CD4-positive, alpha-beta T cell treated with Interleukin-17A for 1 hour (primary cell): ENCODE measurements at regions not wholly inside any gene's neighbourhood (a gene's known extent, or its start where the extent isn't known, plus 50 kb on each side); places are given as distances from the start of the nearest gene placed in this dataset.
A peak's percentile ranks its signal among the peaks of the same experiment; 100 is the strongest.
"Not testable (repeated sequence)": the region's sequence is repeated elsewhere in the genome, so short reads cannot be mapped to it uniquely, and the experiment has no call there.

Experiments used
- DNase-seq: peaks from one replicate; pipeline ENCODE4 v3.0.0-alpha.2; 2020

GRCh38 chr21:14753466-14754258, 207.5 kb upstream of the SAMSN1 start:
- DNase-seq, result no peak

DNA sequence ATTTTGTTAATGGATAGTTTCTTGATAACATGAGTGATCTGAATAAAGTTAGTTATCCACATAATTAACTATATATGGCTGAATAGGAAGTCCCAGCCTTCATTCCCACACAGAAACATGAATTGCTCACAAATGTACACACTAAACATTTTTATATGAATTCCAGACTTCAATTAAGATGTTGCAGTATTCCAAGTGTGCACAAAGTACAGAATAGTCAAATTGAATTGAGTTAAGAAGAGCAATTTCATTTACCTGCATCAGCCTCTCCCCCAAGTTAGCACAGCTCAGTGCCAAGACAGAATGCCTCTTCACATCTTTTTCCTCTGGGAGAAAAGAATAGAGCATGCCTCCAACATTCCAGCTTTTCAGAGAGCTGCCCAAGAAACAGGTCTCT, 207.0 kb upstream of the SAMSN1 start:
- DNase-seq, result no peak

DNA sequence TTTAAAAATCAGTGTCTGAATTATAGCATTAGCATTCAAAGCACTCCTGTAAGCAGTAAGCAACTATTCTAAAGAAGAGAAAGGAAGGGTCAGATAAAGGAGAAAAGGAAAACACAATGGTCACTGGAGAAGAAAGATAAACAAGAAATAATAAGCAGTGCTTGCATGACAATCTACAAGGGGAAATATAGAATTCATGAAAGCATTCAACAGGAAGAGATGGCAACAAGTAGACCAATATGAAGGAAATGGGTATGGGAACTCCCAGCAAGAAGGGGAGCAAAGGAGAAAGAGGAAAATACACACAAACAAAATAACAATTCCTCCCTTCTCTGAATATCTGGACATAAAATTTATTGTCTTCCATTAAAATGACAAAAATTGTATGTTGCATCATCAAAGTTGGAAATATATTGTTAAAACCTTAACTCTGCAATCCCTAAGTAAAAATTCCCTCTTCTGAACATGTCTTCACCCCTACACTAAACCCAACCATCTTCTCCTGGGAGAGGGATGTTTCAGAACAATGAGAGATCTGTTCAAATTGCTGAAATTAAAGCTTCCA, 206.3 kb upstream of the SAMSN1 start:
- DNase-seq, result no peak

DNA sequence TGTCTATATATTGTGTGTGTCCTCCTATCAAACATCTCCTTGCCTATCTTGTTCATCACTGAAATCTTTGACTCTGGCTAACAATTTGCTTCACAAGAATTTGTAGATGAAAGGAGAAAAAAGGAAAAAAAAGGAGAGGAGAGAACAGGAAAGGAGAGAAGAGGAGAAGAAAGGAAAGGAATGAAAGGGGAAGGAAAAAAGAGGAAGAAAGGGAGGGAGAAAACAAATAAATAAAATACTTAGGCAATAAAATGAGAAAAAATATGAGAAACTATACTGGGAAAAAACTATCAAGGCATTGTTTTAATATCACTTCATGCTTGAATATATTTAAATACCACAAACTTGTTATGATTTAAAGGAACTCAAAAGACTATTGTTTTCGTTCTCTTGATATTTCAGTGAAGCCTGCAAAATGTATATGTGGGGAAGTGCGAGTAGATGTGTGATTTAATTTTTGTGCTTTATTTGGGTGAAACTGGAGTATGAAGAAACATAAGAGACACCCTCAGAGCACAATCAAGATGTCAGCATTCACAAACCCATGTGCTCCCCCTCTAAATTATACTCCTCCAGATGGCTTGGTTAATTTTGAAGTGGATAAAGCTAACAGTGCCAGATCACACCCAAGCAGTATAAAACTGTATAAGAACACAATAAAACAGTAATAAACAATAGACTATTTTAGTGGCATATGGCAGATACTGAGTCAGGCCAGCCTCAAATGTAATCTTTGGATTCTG, 205.7 kb upstream of the SAMSN1 start:
- no peak for DNase-seq

DNA sequence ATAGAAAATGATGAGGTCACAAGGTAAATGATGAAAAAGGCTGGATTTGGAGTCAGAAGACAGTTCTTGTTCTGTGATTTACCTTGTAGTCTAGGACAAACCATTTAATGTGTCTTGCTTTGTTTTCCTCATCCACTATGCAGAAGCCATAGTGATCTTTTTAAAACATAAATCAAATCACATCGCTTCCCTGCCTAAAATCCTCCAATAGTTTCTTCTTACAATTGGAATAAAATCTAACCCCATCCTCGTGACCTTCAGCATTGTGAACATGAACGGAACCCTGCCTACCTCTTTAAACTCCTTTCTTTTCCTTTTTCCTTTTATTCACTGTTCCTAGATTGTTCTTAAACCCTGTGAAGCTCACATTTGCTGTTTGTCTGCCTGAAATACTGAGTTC, 204.9 kb upstream of the SAMSN1 start:
- no peak for DNase-seq

DNA sequence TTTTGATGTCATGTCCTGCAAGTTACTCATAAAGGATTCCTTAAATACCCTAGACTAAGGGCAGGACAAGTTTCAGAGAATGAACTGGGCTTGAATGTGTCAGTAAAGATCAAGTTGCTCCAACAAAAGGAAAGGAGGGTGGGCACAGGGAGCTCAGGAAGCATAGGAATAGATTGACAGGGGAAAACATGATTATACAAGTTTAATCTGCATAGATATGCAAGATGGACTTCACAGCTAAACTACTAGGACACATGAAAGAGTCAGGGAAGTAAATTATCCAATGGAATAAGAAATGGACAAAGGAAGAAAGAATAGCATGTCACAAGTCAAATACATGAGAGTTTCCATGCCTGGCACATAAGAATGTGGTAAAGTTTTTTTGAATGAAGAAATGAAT, 203.9 kb upstream of the SAMSN1 start:
- no peak for DNase-seq

- no peak for DNase-seq
Observed at GRCh38 chr21:14748662-14749061, 202.5 kb upstream of the SAMSN1 start.

GRCh38 chr21:14744368-14744767, 198.3 kb upstream of the SAMSN1 start:
- no peak for DNase-seq

- DNase-seq, result no peak
Observed at GRCh38 chr21:14742119-14742518, 196.0 kb upstream of the SAMSN1 start.

- no peak for DNase-seq
Observed at GRCh38 chr21:14741256-14741655, 195.1 kb upstream of the SAMSN1 start.

- no peak for DNase-seq
Observed at GRCh38 chr21:14740692-14741091, 194.6 kb upstream of the SAMSN1 start.

- no peak for DNase-seq
Observed at GRCh38 chr21:14740116-14740515, 194.0 kb upstream of the SAMSN1 start.

DNA sequence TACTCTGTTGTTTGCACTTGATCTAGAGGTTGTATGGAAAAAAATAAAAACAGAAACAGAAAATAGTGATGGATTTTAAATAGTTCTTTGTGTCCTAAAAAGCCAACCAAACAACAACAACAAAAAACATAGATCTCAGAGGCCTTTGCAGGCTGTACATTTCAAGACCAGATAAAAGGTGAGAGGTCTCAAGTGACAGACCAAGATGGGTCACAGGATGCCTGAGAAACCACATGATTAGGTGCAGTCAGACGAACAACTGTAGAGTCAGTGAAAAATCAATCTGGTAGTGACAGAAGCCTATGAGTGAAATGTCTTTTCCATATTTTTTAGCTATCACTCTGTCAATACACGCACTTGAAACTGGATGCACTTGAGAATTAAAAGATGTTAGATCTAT, 193.5 kb upstream of the SAMSN1 start:
- no peak for DNase-seq

GRCh38 chr21:14738576-14738975, 192.5 kb upstream of the SAMSN1 start:
- DNase-seq, result not testable (repeated sequence)

- peak; percentile 81 for DNase-seq
Observed at GRCh38 chr21:14737922-14738321, 191.8 kb upstream of the SAMSN1 start.

DNA sequence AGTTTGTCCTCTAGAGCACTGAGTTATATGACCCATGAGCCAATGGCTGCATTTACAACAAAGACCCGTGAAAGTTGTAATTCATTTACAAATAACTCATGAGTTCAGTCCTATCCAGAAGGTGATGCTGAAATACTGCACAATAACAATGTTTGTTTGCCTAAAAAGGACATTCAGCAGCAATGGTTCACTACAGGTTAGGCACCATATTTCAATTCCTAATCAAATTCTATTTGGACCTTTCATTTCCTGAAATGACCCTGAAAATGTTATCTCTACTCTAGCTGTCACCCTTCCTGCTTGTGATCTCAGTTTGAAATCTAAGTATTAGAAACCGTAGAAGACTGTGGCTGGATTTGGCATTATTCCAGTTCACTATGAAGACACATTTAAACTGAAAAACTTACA, 191.2 kb upstream of the SAMSN1 start:
- no peak for DNase-seq

- DNase-seq, result no peak
Observed at GRCh38 chr21:14736672-14737071, 190.6 kb upstream of the SAMSN1 start.

- DNase-seq, result no peak
Observed at GRCh38 chr21:14736162-14736561, 190.0 kb upstream of the SAMSN1 start.

DNA sequence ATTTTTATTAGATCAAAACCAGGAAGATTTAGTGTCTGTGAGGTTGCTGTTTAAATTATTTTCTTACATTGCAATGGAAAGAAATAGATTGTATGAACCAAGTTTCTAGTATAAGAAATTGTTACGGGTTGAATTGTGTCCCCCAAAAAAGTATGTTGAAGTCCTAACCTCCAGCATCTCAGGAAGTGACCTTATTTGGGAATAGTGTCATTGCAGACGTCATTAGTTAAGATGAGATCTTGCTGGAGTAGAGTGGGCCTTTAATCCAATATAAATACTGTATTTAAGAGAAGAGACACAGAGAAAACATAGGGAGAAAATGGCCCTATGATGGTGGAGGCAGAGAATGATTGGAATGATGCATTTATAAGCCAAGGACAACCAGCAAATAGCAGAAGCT, 188.7 kb upstream of the SAMSN1 start:
- no peak for DNase-seq

GRCh38 chr21:14734191-14734590, 188.1 kb upstream of the SAMSN1 start:
- DNase-seq, result no peak

- DNase-seq, result no peak
Observed at GRCh38 chr21:14725219-14725618, 179.1 kb upstream of the SAMSN1 start.

DNA sequence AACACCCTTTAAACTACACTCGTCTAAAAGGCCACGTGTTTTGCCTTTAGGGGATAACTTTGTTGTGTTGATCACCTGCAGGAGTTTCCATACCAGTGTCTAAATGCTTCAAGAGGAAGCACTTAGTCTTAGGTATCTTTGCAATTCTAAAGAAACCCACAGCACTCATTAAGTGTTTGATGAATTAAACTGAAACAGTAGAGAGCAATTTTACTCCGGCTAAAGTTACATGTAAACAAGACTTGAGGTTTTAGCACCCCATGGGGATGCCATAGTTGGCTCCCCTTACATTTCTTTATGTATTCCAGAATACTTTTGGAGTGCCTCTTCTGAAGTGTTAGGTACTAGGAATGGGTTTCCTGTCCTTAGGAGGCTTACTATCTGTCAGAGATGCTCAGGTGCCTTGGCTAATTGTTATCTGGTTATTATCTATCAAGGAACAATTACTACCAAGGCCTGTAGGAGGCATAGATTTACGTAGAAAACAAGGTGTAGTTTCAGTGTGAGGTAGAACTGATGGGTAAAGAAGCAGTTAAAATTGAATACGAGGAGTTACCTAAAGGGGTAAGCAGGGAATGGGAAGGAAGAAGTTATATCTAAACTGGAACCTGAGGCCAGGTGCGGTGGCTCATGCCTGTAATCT, 176.8 kb upstream of the SAMSN1 start:
- DNase-seq, result no peak

DNA sequence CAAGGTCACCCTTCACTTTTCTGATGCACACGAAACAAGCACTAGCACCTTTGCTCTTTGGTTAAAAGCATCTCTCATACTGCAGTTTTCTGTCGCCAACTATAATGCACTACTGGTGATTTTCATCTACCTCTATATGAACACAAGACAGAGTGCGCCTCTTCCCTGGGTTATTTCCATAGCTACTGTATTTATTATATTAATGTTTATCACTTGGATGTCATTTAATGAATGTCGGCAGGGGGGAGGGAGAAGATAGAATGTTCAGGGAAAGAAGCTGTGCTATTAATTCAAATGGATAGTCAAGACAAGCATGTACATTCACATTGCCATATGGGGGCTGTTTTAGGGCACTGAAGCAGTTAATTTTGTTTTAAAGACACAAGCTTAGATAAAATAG, 174.1 kb upstream of the SAMSN1 start:
- no peak for DNase-seq

GRCh38 chr21:14718951-14719350, 172.8 kb upstream of the SAMSN1 start:
- DNase-seq, result no peak
